Sigmoid colon (tissue), 4 donors: ENCODE measurements at regions not wholly inside any gene's neighbourhood (a gene's known extent, or its start where the extent isn't known, plus 50 kb on each side); places are given as distances from the start of the nearest gene placed in this dataset.

Source experiments
- CTCF ChIP-seq, 4 experiments: fragments of 450-650 bp in 3 of 4; fragments of 200-600 bp in 1 of 4; IDR thresholded peaks; one replicate each; pipeline ENCODE4 v1.5.1; 2016 to 2019; ENCODE audit warnings: antibody characterized with exemption in 4 of 4, mild to moderate bottlenecking in 3 of 4, moderate library complexity in 2 of 4
- POLR2A ChIP-seq, 2 donors: fragments of 450-650 bp; IDR thresholded peaks; one replicate each; pipeline ENCODE4 v1.6.1; 2016; ENCODE audit warnings: antibody characterized with exemption in 2 of 2, mild to moderate bottlenecking in 2 of 2, moderate library complexity in 2 of 2
- POLR2AphosphoS5 ChIP-seq, 4 donors: sonication (generic); formaldehyde crosslinking; IDR thresholded peaks; one replicate each; pipeline ENCODE4 v1.6.1; 2017; ENCODE audit warnings: antibody characterized with exemption in 4 of 4

- TF ChIP-seq CTCF (IDR thresholded peaks at IDR 0.05): no peak
- TF ChIP-seq POLR2AphosphoS5 (IDR thresholded peaks at IDR 0.05): no peak
- no peak for TF ChIP-seq POLR2A (IDR thresholded peaks at IDR 0.05)
Measured at GRCh38 chr7:12508554-12508953, 62.0 kb upstream of the SCIN start.
